ENCODE measurements at regions not wholly inside any gene's neighbourhood (a gene's known extent, or its start where the extent isn't known, plus 50 kb on each side); places are given as distances from the start of the nearest gene placed in this dataset.

- TF ChIP-seq, protein P1, sequence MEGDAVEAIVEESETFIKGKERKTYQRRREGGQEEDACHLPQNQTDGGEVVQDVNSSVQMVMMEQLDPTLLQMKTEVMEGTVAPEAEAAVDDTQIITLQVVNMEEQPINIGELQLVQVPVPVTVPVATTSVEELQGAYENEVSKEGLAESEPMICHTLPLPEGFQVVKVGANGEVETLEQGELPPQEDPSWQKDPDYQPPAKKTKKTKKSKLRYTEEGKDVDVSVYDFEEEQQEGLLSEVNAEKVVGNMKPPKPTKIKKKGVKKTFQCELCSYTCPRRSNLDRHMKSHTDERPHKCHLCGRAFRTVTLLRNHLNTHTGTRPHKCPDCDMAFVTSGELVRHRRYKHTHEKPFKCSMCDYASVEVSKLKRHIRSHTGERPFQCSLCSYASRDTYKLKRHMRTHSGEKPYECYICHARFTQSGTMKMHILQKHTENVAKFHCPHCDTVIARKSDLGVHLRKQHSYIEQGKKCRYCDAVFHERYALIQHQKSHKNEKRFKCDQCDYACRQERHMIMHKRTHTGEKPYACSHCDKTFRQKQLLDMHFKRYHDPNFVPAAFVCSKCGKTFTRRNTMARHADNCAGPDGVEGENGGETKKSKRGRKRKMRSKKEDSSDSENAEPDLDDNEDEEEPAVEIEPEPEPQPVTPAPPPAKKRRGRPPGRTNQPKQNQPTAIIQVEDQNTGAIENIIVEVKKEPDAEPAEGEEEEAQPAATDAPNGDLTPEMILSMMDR (IDR thresholded peaks at IDR 0.05): no peak
- no peak for TF ChIP-seq POLR2A (IDR thresholded peaks at IDR 0.05)
These were observed 92.8 kb upstream of the SEMA6D start for GRCh38 chr15:47624503-47624902.

Data from esophagus squamous epithelium (tissue), 4 donors.